ENCODE measurements at regions not wholly inside any gene's neighbourhood (a gene's known extent, or its start where the extent isn't known, plus 50 kb on each side); places are given as distances from the start of the nearest gene placed in this dataset.

DNA sequence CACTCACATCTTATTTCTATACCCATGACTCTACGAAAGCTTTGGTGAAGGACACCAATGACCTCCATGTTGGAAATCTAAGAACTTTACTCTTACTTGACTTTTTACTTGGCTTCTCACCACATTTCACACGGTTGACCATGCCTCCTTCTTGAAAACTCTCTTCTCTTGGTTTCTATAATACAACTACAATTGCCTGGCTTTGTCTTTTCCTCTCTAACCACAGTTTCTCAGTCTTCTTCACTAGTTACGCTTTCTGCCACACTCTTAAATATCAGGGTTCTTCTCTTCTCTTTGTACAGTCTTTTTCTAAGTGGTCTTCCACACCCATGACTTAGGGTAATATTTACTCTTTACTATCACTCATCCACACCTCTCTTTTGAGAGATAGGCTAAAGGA, 2079.8 kb upstream of the WWC1 start:
- no peak overlapping the region for H2AFZ ChIP-seq (ENCODE audit: insufficient read depth, low read depth, low read length, poor library complexity, severe bottlenecking)
- Mint-ChIP-seq H3K36me3 (no peaks in the 10 kb centered on the region), H3K27me3 (ENCODE audit: low read depth in 3 of 3) (no peaks in the 10 kb centered on the region), H3K4me1 (no peaks in the 10 kb centered on the region), H3K4me3 (no peak overlapping the region), H3K27ac (no peak overlapping the region), H3K9me3 (peaks cover 0 to 10% (median 0%) of the 10 kb centered on the region in 7 donors)
- H4K20me1 ChIP-seq (ENCODE audit: insufficient read depth, low read length), result no peaks in the 10 kb centered on the region
- intact Hi-C loops (cut with micrococcal nuclease), result no loop called here
- peaks cover 19 to 26% of the 10 kb centered on the region in 2 donors for H3K9me3 ChIP-seq (replicated peaks in 1 of 2; ENCODE audit: control insufficient read depth in 1 of 2, insufficient read depth in 1 of 2, low read length in 2 of 2)
- no peaks in the 10 kb centered on the region for H3K27me3 ChIP-seq (ENCODE audit: control insufficient read depth in 2 of 2, insufficient read depth in 2 of 2, low read length in 2 of 2)
- no peaks in the 10 kb centered on the region for H3K4me1 ChIP-seq (ENCODE audit: control insufficient read depth in 1 of 2, insufficient read depth in 2 of 2, low read length in 2 of 2)
- no peaks in the 10 kb centered on the region for H3K36me3 ChIP-seq (replicated peaks in 1 of 2; ENCODE audit: control insufficient read depth in 1 of 2, insufficient read depth in 2 of 2, low read length in 2 of 2)
- H3K4me3 ChIP-seq (replicated peaks in 1 of 3; ENCODE audit: low read depth in 2 of 3, low read length in 3 of 3), result no peak overlapping the region
- no peak overlapping the region for H3K27ac ChIP-seq (ENCODE audit: low read depth in 1 of 2, low read length in 2 of 2)
- DNase-seq, result no peak
- TF ChIP-seq, protein P1, sequence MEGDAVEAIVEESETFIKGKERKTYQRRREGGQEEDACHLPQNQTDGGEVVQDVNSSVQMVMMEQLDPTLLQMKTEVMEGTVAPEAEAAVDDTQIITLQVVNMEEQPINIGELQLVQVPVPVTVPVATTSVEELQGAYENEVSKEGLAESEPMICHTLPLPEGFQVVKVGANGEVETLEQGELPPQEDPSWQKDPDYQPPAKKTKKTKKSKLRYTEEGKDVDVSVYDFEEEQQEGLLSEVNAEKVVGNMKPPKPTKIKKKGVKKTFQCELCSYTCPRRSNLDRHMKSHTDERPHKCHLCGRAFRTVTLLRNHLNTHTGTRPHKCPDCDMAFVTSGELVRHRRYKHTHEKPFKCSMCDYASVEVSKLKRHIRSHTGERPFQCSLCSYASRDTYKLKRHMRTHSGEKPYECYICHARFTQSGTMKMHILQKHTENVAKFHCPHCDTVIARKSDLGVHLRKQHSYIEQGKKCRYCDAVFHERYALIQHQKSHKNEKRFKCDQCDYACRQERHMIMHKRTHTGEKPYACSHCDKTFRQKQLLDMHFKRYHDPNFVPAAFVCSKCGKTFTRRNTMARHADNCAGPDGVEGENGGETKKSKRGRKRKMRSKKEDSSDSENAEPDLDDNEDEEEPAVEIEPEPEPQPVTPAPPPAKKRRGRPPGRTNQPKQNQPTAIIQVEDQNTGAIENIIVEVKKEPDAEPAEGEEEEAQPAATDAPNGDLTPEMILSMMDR (IDR thresholded peaks at IDR 0.05), result no peak
- H3K4me2 ChIP-seq (replicated peaks; ENCODE audit: extremely low read depth, low read length, poor library complexity, severe bottlenecking), result no peak overlapping the region
- H3K9ac ChIP-seq (ENCODE audit: insufficient read depth, low read length, poor library complexity, severe bottlenecking), result no peak overlapping the region
- H3K79me2 ChIP-seq (ENCODE audit: insufficient read depth, low read length), result no peaks in the 10 kb centered on the region
- WGBS (ENCODE audit: insufficient coverage), result 84% methylated on average over 2 of the region's 3 CpGs

DNA sequence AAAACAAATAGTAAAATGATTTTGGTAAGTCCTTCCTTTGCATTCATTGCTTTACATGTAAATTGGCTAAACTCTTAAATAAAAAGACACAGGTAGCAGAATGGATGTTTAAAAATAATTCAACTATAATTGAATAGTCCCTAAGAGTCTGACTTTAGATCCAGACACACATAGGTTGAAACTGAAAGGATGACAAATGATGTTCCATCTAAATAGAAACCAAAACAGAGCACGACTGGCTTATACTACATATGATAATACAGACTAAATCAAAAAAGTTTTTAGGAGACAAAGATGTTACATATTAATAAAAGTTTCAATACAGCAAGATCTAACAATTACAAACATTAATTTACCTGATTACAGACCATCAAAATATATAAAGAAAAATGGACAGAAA, 2055.1 kb upstream of the WWC1 start:
- H3K9me3 ChIP-seq (replicated peaks in 1 of 2; ENCODE audit: control insufficient read depth in 1 of 2, insufficient read depth in 1 of 2, low read length in 2 of 2), result peaks cover 13 to 16% of the 10 kb centered on the region in 2 donors
- H3K36me3 Mint-ChIP-seq, result no peaks in the 10 kb centered on the region
- H4K20me1 ChIP-seq (ENCODE audit: insufficient read depth, low read length), result no peaks in the 10 kb centered on the region
- intact Hi-C loops (cut with micrococcal nuclease), result no loop called here
- no peaks in the 10 kb centered on the region for H3K79me2 ChIP-seq (ENCODE audit: insufficient read depth, low read length)
- no peak overlapping the region for H3K27ac ChIP-seq (ENCODE audit: low read depth in 1 of 2, low read length in 2 of 2)
- H3K9ac ChIP-seq (ENCODE audit: insufficient read depth, low read length, poor library complexity, severe bottlenecking), result no peak overlapping the region
- H3K36me3 ChIP-seq (replicated peaks in 1 of 2; ENCODE audit: control insufficient read depth in 1 of 2, insufficient read depth in 2 of 2, low read length in 2 of 2), result no peaks in the 10 kb centered on the region
- peaks cover 0 to 19% (median 8%) of the 10 kb centered on the region in 7 donors for H3K9me3 Mint-ChIP-seq
- H2AFZ ChIP-seq (ENCODE audit: insufficient read depth, low read depth, low read length, poor library complexity, severe bottlenecking), result no peak overlapping the region
- no peak overlapping the region for H3K27ac Mint-ChIP-seq
- no peaks in the 10 kb centered on the region for H3K27me3 ChIP-seq (ENCODE audit: control insufficient read depth in 2 of 2, insufficient read depth in 2 of 2, low read length in 2 of 2)
- no peaks in the 10 kb centered on the region for H3K4me1 ChIP-seq (ENCODE audit: control insufficient read depth in 1 of 2, insufficient read depth in 2 of 2, low read length in 2 of 2)
- no peaks in the 10 kb centered on the region for H3K4me1 Mint-ChIP-seq
- H3K4me3 Mint-ChIP-seq, result no peak overlapping the region
- no peak overlapping the region for H3K4me3 ChIP-seq (replicated peaks in 1 of 3; ENCODE audit: low read depth in 2 of 3, low read length in 3 of 3)
- no peaks in the 10 kb centered on the region for H3K27me3 Mint-ChIP-seq (ENCODE audit: low read depth in 3 of 3)
- TF ChIP-seq, protein P1 (IDR thresholded peaks at IDR 0.05), result no peak
- WGBS (ENCODE audit: insufficient coverage), result no CpG with 5 or more reads among the region's 1 CpG
- DNase-seq, result no peak
- no peak overlapping the region for H3K4me2 ChIP-seq (replicated peaks; ENCODE audit: extremely low read depth, low read length, poor library complexity, severe bottlenecking)

Measured in CD14-positive monocyte (primary cell).